NCI-H69 (cell line): ENCODE measurements at regions not wholly inside any gene's neighbourhood (a gene's known extent, or its start where the extent isn't known, plus 50 kb on each side); places are given as distances from the start of the nearest gene placed in this dataset.

Experiments
- DNase-seq: peaks from one replicate; lab custom pipeline; 2025; lab: John Stamatoyannopoulos, UW

GRCh38 chr9:115986508-115986907 is 167.1 kb upstream of the PAPPA start:
- no peak for DNase-seq

DNA sequence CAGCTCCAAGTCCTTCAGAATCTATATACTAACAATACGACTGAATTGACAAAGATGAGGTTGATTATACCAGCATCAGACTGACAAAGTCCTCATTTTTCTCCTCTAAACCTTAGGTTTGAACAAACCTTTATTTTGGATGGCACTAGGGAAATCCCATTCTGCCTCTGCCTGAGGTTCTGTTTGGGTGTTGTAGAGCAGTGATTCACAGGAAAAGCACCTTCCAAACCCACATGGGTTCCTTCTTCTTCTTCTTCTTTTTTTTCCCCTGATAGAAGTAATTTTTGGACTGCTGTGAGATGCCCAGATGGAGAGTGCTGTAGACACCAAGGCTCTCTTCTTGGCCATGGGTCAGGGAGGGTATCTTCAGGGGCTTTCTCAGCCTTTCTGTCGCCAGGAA is 164.9 kb upstream of the PAPPA start:
- DNase-seq, result no peak

DNA sequence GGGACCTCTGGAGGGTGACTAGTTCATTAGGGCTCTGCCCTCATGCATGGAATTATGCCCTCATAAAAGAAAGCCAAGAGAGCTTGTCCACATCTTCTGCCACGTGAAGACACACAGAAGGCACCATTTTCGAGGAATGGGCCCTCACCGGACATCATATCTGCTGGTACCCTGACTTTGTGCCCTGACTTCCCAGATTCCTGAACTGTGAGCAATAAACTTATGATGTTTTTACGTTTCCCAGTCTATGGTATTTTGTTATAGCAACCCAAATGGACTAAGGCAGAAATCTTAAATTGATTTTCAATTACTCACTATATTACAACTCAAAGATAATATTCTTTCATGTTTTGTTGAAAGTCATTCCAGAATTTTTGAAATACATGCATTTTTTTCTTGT is 163.8 kb upstream of the PAPPA start:
- DNase-seq, result no peak

- DNase-seq, result no peak
Observed at GRCh38 chr9:115992834-115993233, 160.8 kb upstream of the PAPPA start.

DNA sequence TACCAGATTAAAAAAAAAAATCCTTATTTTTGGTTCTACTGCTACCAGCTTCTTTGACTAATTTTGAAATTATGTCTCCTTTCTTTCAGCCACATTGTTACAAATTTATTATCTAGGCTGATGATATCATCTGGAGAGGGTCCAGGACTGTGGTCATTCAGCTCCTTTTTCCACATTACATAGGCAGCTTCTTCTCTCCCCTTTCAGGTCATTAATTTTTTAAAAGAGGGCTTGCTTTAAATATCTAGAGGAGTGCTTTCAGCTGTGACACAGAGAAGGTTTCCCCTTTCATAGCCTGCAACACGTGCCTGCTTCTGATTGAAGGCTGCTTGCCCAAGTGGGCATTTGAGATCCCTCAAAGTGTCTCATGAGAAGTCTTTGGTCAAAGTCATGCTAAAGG is 155.7 kb upstream of the PAPPA start:
- no peak for DNase-seq

DNA sequence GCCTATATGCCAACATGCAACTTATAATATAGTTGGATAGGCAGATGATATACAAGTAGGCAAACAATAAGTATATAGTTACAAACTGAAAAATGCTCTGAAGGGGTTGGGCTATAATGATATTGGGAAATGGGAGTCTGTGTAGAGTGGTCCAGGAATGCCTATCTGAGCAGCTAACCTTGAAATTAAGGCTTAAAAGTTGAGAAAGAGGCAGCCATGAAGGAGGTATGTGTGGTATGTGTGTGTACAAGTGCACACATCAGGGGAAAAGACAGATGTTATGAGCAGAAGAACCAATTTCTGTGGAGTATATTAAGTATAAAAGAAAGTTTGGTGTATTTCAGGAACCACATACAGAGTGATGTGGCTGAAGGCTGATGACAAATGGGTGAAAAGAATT is 154.9 kb upstream of the PAPPA start:
- DNase-seq, result no peak

DNA sequence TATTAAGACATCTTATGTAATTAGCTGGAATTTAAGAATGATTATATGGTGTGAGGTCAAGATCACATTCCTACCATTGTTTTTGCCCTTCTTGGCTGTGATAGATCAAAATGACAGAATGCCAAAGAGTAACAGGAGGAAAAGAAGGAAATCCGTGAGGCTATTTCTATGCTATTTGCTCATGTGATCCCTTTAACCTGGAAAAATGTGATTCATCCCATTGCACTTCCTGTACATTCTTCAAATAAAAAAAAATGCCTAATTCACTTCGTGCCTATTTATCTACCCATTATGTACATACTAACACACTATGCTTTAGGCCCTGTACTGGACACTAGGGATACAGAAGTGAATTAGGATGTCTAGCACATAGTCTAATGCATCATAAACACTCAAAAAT is 154.1 kb upstream of the PAPPA start:
- DNase-seq, result no peak

- DNase-seq, result peak; percentile 68
Observed at GRCh38 chr9:116000748-116001329, 152.8 kb upstream of the PAPPA start.

DNA sequence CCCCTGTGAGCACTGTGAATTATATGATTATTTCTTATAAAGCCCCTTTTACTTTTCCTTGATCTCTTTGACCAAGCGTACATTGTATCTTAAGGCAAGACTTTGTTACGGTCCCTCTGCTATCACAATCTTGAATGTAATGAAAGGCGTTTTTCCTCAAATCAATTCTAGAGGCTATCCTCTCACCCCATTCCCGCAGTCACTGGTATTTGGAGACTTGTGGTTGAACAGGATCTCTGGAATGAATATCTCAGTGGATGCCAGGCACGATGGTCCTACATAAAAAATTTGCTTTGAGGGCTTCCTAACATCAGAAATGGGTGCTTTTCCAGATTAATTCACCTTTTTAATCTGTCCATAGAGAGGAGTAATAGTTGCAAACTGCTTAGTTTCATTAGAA is 151.4 kb upstream of the PAPPA start:
- no peak for DNase-seq

DNA sequence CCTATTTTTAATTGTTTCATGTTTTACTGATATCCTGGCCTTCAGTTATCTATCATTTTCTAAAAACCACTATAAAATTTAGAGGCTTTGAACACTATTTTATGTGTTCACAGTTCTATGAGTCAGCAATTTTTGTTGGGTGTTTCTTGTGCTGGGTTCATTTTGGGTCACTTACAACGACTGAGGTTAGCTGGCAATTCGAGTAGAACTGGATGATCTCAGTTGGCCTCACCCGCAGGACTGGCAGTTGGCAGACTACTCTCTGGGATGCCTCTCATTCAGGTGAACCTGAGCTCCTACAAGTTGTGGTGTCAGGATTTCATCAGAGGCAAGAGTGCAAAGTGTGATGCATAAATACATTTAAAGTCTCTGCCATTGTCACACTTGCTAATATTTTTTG is 151.0 kb upstream of the PAPPA start:
- peak; percentile 10 for DNase-seq

GRCh38 chr9:116003397-116003796 is 150.2 kb upstream of the PAPPA start:
- DNase-seq, result no peak

- DNase-seq, result no peak
Observed at GRCh38 chr9:116005205-116005604, 148.4 kb upstream of the PAPPA start.

DNA sequence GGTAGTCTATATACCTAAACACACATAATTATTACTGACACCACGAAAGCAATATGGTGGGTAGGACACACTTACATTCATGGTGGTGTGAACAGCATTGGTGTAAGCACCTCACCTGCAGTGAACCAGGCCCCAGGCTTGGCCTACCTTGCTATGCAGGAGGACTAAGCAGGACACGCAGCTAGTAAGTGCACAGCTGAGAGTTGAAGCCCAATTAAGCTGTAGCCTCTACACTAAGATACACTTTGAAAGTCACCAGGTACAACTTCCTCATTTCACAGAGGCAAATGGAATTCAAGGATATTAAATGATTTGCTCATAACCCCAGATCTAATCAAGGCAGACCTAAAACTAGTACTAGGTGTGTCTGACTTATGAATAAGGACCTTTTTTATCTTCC is 145.8 kb upstream of the PAPPA start:
- no peak for DNase-seq

DNA sequence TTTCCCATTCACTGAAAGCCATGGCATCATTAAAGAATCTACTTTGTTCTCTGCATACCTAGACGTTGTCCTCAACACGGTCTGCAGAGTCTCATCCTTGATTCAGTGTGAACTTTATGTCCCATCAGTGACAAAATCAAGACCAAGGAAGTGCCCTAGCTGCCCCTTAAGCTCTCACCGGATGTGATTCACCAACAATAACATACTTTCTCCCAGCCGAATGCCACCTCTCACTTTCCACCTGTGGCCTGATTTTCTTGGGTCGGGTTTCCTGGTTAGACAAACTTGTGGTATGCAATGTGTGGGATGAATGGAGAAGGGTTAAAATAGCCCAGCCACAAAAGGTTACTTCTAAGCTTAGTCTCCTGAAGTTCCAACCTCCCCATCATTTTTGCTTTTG is 145.3 kb upstream of the PAPPA start:
- peak; percentile 11 for DNase-seq

- DNase-seq, result no peak
Observed at GRCh38 chr9:116009420-116009819, 144.2 kb upstream of the PAPPA start.

GRCh38 chr9:116015855-116016254 is 137.7 kb upstream of the PAPPA start:
- no peak for DNase-seq

DNA sequence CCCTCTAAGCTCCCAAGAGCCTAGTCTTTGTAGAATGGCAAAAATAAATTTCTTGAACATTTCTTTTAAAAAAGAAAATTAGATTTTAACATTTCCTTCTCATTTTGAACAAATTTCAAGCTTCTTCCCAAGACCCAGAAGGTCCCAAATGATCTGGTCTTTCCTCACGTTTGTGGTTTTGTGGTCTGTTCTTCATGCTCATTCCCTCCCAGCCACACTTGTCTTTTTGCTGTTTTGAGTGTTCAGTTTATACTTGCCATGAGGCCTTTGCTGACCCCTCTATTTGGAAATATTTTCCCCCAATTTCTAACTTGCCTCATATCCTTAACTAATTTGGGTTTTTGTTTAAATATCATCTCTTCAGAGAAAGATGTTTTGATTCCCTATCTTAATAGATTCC is 133.4 kb upstream of the PAPPA start:
- DNase-seq, result no peak

GRCh38 chr9:116020801-116021200 is 132.8 kb upstream of the PAPPA start:
- no peak for DNase-seq

GRCh38 chr9:116027096-116027495 is 126.5 kb upstream of the PAPPA start:
- DNase-seq, result peak; percentile 45

DNA sequence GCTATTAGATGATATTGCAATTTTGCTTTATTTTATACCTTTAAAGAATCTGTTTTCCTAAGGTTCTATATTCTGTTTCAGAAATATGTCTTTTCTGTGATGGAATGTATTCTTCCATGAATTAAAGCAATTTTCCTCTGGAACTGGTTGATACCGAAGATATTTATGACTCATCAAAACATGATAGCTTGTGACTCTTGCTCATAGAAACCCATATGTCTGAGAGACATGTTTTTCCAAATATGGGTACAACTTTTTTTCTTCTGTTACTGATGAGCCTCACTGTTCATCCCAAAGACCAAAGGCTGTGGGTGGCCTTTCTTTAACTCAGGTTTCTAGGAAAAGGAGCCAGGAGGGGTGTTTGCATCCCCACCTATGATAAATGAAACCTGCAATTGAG is 126.1 kb upstream of the PAPPA start:
- no peak for DNase-seq

DNA sequence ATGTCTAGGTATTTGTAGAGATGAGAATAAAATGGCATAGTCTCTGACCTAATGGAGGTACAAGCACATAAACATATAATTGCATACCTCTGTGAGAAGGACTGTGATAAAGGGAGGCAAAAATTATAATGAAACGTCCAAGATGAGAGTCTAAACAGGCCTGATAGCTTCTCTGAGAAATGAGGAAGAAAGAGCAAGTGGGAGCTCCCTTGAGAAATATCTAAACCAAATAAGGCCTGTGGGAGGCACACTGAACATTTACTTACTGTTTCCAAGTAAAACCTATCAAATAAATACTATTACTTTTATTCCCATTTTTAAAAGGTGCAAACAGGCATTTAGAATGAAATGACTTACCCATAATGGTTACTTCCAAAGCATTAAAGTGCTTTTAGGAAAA is 125.6 kb upstream of the PAPPA start:
- DNase-seq, result no peak

DNA sequence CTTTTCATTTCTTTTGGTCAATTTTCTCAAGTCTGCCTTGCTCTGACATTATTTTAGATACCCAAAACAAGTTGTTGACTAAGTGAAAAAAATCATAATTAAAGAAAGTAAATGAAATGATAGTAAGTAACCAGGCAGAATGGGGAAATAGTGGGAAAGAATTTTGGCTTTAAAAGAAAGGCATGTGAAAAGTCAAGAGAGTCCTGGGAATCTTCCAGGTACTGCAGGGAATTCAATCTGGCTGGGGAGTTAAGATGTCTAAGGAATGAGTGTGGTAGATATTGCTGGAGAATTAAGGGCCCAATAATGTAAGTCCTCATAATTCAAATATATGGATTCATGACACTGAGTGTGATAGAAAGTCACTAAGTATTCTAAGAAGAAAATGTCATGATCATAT is 123.1 kb upstream of the PAPPA start:
- no peak for DNase-seq

- DNase-seq, result no peak
Observed at GRCh38 chr9:116032683-116033440, 120.7 kb upstream of the PAPPA start.

DNA sequence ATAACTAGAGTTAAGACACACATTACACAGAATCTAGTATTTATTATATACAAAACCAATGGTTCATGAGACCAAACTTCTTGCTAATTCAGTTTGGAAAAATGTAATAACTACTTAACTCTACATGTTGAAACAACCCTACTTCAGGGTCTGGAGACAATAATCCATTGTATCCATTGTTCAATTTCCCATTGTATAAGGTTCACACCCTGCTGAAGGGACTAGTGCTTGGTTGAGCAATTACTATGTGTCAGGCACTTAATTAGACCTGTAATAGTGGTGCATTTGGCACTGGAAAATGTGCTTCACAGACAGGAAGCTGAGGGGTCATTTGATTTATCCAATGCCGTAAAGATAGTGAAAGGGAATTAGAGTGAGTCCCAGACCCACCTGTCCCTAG is 114.3 kb upstream of the PAPPA start:
- DNase-seq, result peak; percentile 7
